A673 (cell line): ENCODE measurements at regions not wholly inside any gene's neighbourhood (a gene's known extent, or its start where the extent isn't known, plus 50 kb on each side); places are given as distances from the start of the nearest gene placed in this dataset.

Source experiments
- BruUV-seq: library from RNA; stranded (reverse); fragments of 400-500 nt; replicated peaks from 2 replicates; lab custom pipeline; 2021; lab: Mats Ljungman, UMichigan
- CTCF ChIA-PET: fragments of 300-600 bp; sonication (Branson Sonifier 250); formaldehyde crosslinking; loops from one replicate; lab custom pipeline; 2022; ENCODE audit warnings: antibody characterized with exemption; lab: Charles Lee
- POLR2A ChIA-PET: fragments of 300-600 bp; sonication (Branson Sonifier 250); formaldehyde crosslinking; loops from one replicate; lab custom pipeline; 2022; ENCODE audit warnings: antibody characterized with exemption; ENCODE audit not compliant: low non-redundant PET; lab: Charles Lee
- DNase-seq: peaks from one replicate; pipeline ENCODE4 v3.0.0-alpha.2; 2015; ENCODE audit warnings: low spot score
- H3K27ac ChIP-seq: fragments of 200-600 bp; sonication (generic); 2 replicates; pipeline ENCODE4 v1.5.1; 2016; ENCODE audit warnings: mixed run types, low read depth, mild to moderate bottlenecking, mixed read lengths, antibody characterized with exemption, low read length; ENCODE audit not compliant: poor library complexity, severe bottlenecking
- H3K27me3 ChIP-seq: fragments of 200-600 bp; sonication (generic); replicated peaks from 2 replicates; pipeline ENCODE4 v1.6.1; 2017; ENCODE audit warnings: mixed run types, low read depth, mild to moderate bottlenecking, mixed read lengths, antibody characterized with exemption, low read length; ENCODE audit not compliant: insufficient read depth, poor library complexity
- H3K36me3 ChIP-seq: fragments of 200-600 bp; sonication (generic); 2 replicates; pipeline ENCODE4 v1.6.1; 2016; ENCODE audit warnings: mixed run types, mild to moderate bottlenecking, mixed read lengths, antibody characterized with exemption, low read length; ENCODE audit not compliant: insufficient read depth, poor library complexity, severe bottlenecking
- H3K4me1 ChIP-seq: fragments of 200-600 bp; sonication (generic); 2 replicates; pipeline ENCODE4 v1.6.1; 2017; ENCODE audit warnings: mixed run types, mild to moderate bottlenecking, mixed read lengths, antibody characterized with exemption, low read length; ENCODE audit not compliant: insufficient read depth, poor library complexity, severe bottlenecking
- H3K4me3 ChIP-seq: fragments of 200-600 bp; sonication (generic); 2 replicates; pipeline ENCODE4 v1.5.1; 2016; ENCODE audit warnings: low read depth, mixed run types, mild to moderate bottlenecking, mixed read lengths, low read length; ENCODE audit not compliant: poor library complexity, severe bottlenecking
- H3K9me3 ChIP-seq: fragments of 200-600 bp; sonication (generic); 2 replicates; pipeline ENCODE4 v1.6.1; 2016; ENCODE audit warnings: mixed run types, low read depth, mild to moderate bottlenecking, mixed read lengths, antibody characterized with exemption, low read length; ENCODE audit not compliant: poor library complexity, severe bottlenecking
- EZH2 ChIP-seq: fragments of 200-600 bp; sonication (generic); IDR thresholded peaks from 2 replicates; pipeline ENCODE4 v1.6.1; 2017; ENCODE audit warnings: borderline replicate concordance, low read depth, mild to moderate bottlenecking, mixed read lengths, antibody characterized with exemption, low read length; ENCODE audit not compliant: poor library complexity, severe bottlenecking
- intact Hi-C: fragments of 100-400 bp; cut with micrococcal nuclease; formaldehyde crosslinking; loops from one replicate; pipeline ENCODE4 v1.10.0; 2022; ENCODE audit not compliant: unreplicated experiment
- TF ChIP-seq, protein P1 (sequence below): fragments of 300-800, 200-600 bp; sonication (generic); conservative IDR thresholded peaks from 2 replicates; pipeline ENCODE4 v1.5.1; 2017; ENCODE audit warnings: low read depth, mild to moderate bottlenecking, antibody characterized with exemption, low read length, moderate library complexity, mixed read lengths

DNA sequence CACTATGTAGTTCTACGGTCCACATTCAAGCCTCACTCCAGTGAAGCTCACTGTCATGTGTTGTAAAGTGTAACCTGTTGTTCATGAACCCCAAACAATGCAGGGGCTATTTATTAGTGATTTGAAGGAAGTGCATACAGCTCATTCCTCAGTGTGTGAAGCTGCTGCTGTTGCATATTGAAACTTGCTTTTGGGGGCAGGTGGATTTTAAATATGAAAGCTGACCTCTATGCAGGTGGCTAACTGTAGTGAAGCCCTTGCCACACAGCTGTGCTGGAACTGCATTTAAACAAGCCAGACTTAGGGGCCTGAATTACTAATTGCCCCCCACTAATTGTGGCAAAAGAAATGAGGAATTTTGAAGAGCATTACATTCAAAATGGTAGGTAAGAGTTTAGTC, 226.3 kb downstream of the ATP23 start:
- H3K4me1 ChIP-seq = peaks cover 10% of the 10 kb centered on the region
- no peak overlapping the region for H3K4me3 ChIP-seq
- no peaks in the 10 kb centered on the region for H3K9me3 ChIP-seq
- CTCF ChIA-PET = no interaction called here
- no TSS peak for BruUV-seq
- no peak overlapping the region for H3K27ac ChIP-seq
- TF ChIP-seq EZH2 = no peak
- TF ChIP-seq, protein P1, sequence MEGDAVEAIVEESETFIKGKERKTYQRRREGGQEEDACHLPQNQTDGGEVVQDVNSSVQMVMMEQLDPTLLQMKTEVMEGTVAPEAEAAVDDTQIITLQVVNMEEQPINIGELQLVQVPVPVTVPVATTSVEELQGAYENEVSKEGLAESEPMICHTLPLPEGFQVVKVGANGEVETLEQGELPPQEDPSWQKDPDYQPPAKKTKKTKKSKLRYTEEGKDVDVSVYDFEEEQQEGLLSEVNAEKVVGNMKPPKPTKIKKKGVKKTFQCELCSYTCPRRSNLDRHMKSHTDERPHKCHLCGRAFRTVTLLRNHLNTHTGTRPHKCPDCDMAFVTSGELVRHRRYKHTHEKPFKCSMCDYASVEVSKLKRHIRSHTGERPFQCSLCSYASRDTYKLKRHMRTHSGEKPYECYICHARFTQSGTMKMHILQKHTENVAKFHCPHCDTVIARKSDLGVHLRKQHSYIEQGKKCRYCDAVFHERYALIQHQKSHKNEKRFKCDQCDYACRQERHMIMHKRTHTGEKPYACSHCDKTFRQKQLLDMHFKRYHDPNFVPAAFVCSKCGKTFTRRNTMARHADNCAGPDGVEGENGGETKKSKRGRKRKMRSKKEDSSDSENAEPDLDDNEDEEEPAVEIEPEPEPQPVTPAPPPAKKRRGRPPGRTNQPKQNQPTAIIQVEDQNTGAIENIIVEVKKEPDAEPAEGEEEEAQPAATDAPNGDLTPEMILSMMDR = no peak
- DNase-seq = no peak
- no peaks in the 10 kb centered on the region for H3K27me3 ChIP-seq
- intact Hi-C loops = no loop called here
- POLR2A ChIA-PET = no interaction called here
- H3K36me3 ChIP-seq = no peaks in the 10 kb centered on the region

DNA sequence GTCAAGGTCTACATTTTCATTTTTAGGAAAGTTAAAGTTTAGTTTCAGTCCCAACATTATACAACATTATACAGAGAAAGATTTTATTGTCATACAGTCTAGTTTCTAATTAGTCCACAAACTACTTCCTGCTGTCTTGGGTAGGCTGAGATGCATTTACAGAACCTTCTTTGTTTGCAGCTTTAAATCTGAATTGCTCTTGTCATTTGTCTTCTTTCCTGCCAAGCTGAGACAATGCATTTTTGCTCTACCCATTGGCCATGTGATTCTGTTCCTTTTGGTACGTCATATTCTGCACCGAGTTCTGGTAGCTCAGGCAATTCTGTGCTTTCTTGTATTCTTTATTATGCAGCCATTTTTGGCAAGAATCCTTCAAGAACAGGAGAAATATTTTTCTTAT, 228.5 kb downstream of the ATP23 start:
- intact Hi-C loops = loop anchor here (10.0 kb wide), 1 partner anchor 175 kb away; no protein-coding TSS in a partner anchor
- BruUV-seq = no TSS peak

DNA sequence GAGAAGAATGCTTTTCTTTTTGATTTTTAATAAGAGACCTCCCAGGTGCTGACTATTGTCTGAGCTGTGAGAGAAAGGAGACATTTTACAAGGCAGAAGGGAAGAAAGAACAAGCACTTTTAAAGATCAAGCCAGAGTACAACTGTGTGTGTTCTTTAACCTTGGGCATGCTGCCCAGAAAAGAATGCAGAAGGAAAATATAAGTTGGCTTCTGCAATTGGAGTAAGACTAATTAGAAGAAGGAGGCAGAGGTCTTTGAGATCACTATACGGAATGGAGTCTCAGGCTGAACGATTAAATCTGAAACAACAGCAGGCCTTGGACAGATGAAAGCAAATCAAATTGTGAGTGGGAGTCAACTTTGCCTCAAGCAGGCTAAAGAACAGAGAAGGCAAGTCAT, 230.5 kb downstream of the ATP23 start:
- Histone ChIP-seq H3K27ac (no peak overlapping the region), H3K27me3 (no peaks in the 10 kb centered on the region), H3K4me3 (no peak overlapping the region), H3K36me3 (no peaks in the 10 kb centered on the region), H3K4me1 (peaks cover 7% of the 10 kb centered on the region), H3K9me3 (no peaks in the 10 kb centered on the region)
- ChIA-PET CTCF (no interaction called here), POLR2A (no interaction called here)
- no peak for TF ChIP-seq EZH2
- TF ChIP-seq, protein P1 = no peak
- BruUV-seq = no TSS peak
- DNase-seq = no peak
- intact Hi-C loops = loop anchor here (10.0 kb wide), 1 partner anchor 173 kb away; no protein-coding TSS in a partner anchor

More for the DNA sequence above, 228.5 kb downstream of the ATP23 start:
- ChIA-PET CTCF (no interaction called here), POLR2A (no interaction called here)
- peak; percentile 44 for DNase-seq
- Histone ChIP-seq H3K27me3 (no peaks in the 10 kb centered on the region), H3K4me1 (peaks cover 10% of the 10 kb centered on the region), H3K4me3 (no peak overlapping the region), H3K9me3 (no peaks in the 10 kb centered on the region), H3K36me3 (no peaks in the 10 kb centered on the region), H3K27ac (peak overlapping the region; percentile 30)
- TF ChIP-seq, protein P1 = no peak
- no peak for TF ChIP-seq EZH2
